HG03103 (cell line): ENCODE measurements at regions not wholly inside any gene's neighbourhood (a gene's known extent, or its start where the extent isn't known, plus 50 kb on each side); places are given as distances from the start of the nearest gene placed in this dataset.
"Not testable (repeated sequence)": the region's sequence is repeated elsewhere in the genome, so short reads cannot be mapped to it uniquely, and the experiment has no call there.

ENCODE experiments used
- ATAC-seq: cut with Tn5 transposase; IDR thresholded peaks from one replicate; pipeline ENCODE4 v1.9.1; 2021; ENCODE audit warnings: low read depth; ENCODE audit not compliant: unreplicated experiment

- ATAC-seq: no peak
Observed at GRCh38 chr14:58725871-58726270, 88.1 kb downstream of the DACT1 start.

- ATAC-seq: no peak
Observed at GRCh38 chr14:58730792-58731464, 93.2 kb downstream of the DACT1 start.

GRCh38 chr14:58731465-58732293 lies 93.9 kb downstream of the DACT1 start:
- no peak for ATAC-seq

- no peak for ATAC-seq
Observed at GRCh38 chr14:58732387-58732786, 94.6 kb downstream of the DACT1 start.

- ATAC-seq: no peak
Observed at GRCh38 chr14:58733451-58734208, 95.9 kb downstream of the DACT1 start.

- ATAC-seq: no peak
Observed at GRCh38 chr14:58735596-58735995, 97.8 kb downstream of the DACT1 start.

GRCh38 chr14:58736606-58737005 lies 98.8 kb downstream of the DACT1 start:
- ATAC-seq: no peak

GRCh38 chr14:58737511-58737910 lies 99.7 kb downstream of the DACT1 start:
- no peak for ATAC-seq

GRCh38 chr14:58738189-58738836 lies 100.6 kb downstream of the DACT1 start:
- no peak for ATAC-seq

GRCh38 chr14:58738876-58739275 lies 101.1 kb downstream of the DACT1 start:
- ATAC-seq: no peak

GRCh38 chr14:58739674-58740073 lies 101.9 kb downstream of the DACT1 start:
- ATAC-seq: no peak

GRCh38 chr14:58740379-58740935 lies 102.7 kb downstream of the DACT1 start:
- no peak for ATAC-seq

- no peak for ATAC-seq
Observed at GRCh38 chr14:58744801-58745394, 107.1 kb downstream of the DACT1 start.

- ATAC-seq: no peak
Observed at GRCh38 chr14:58746261-58746660, 108.5 kb downstream of the DACT1 start.

GRCh38 chr14:58746701-58747100 lies 108.9 kb downstream of the DACT1 start:
- ATAC-seq: no peak

- ATAC-seq: no peak
Observed at GRCh38 chr14:58747181-58747580, 109.4 kb downstream of the DACT1 start.

GRCh38 chr14:58748251-58748650 lies 110.5 kb downstream of the DACT1 start:
- not testable (repeated sequence) for ATAC-seq

- ATAC-seq: peak; percentile 75
Observed at GRCh38 chr14:58749066-58749669, 111.4 kb downstream of the DACT1 start.
